Astrocyte (in vitro differentiated cells and primary cell): ENCODE measurements at regions not wholly inside any gene's neighbourhood (a gene's known extent, or its start where the extent isn't known, plus 50 kb on each side); places are given as distances from the start of the nearest gene placed in this dataset.
"Not testable (repeated sequence)": the region's sequence is repeated elsewhere in the genome, so short reads cannot be mapped to it uniquely, and the experiment has no call there.

Experiments used
- CTCF ChIP-seq: IDR thresholded peaks from 2 replicates; pipeline ENCODE4 v1.5.1; 2011; ENCODE audit warnings: low read depth, mild to moderate bottlenecking, inconsistent platforms, low read length, moderate library complexity; ENCODE audit not compliant: insufficient read depth
- EZH2 ChIP-seq: IDR thresholded peaks from 2 replicates; pipeline ENCODE4 v1.6.1; 2012; ENCODE audit warnings: mild to moderate bottlenecking, low read length, inconsistent platforms; ENCODE audit not compliant: insufficient read depth

- not testable (repeated sequence) for TF ChIP-seq CTCF, EZH2
Measured at GRCh38 chr7:32759859-32760258, 131.7 kb downstream of the KBTBD2 start.
